Spinal cord (tissue), 9 donors: ENCODE measurements at regions not wholly inside any gene's neighbourhood (a gene's known extent, or its start where the extent isn't known, plus 50 kb on each side); places are given as distances from the start of the nearest gene placed in this dataset.
A peak's percentile ranks its signal among the peaks of the same experiment; 100 is the strongest.
"Not testable (repeated sequence)": the region's sequence is repeated elsewhere in the genome, so short reads cannot be mapped to it uniquely, and the experiment has no call there.

ENCODE experiments used
- DNase-seq, 6 donors: peaks; one replicate each; pipeline versions ENCODE4 v3.0.0 to v3.0.0-alpha.2; 2013 to 2015; ENCODE audit warnings: low spot score in 6 of 6, low read depth in 4 of 6
- H3K27ac ChIP-seq: one replicate; pipeline ENCODE4 v1.5.1; 2013; ENCODE audit warnings: low read depth, low read length, control low read depth
- H3K27me3 ChIP-seq: one replicate; pipeline ENCODE4 v1.6.1; 2013; ENCODE audit warnings: low read length; ENCODE audit not compliant: control insufficient read depth, insufficient read depth
- H3K36me3 ChIP-seq: one replicate; pipeline ENCODE4 v1.6.1; 2013; ENCODE audit warnings: low read length; ENCODE audit not compliant: control insufficient read depth, insufficient read depth
- H3K4me1 ChIP-seq: one replicate; pipeline ENCODE4 v1.6.1; 2013; ENCODE audit warnings: low read length; ENCODE audit not compliant: control insufficient read depth, insufficient read depth
- H3K4me3 ChIP-seq: one replicate; pipeline ENCODE4 v1.5.1; 2013; ENCODE audit warnings: low read depth, low read length, control low read depth
- H3K9me3 ChIP-seq: one replicate; pipeline ENCODE4 v1.6.1; 2013; ENCODE audit warnings: low read length; ENCODE audit not compliant: control insufficient read depth, insufficient read depth
- WGBS: methylation state at CpG from one replicate; pipeline ENCODE4 v1.1.5; 2013; ENCODE audit warnings: missing lambda C conversion rate; ENCODE audit not compliant: insufficient coverage; 5-methylcytosine and 5-hydroxymethylcytosine counted together
- donor health status: healthy.

DNA sequence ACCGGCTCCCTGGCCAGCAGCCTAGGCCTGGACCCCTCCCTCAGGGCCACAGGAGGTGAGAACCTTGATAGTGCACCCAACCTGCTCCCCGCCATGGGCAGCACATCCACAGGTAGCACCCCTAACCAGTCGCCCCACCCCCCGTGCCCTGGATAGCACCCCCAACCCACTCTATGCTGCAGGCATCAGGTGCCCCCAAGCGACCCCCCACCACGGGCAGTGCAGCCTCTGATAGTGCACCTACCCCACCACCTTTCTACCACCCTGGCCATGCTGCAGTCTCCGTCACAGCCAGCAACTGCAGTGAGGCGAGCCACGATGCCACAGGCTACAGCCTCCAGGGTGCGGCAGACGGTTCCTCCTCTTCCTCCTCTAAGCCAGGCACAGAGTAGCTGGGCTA, 55.6 kb downstream of the SOWAHC start:
- H3K27me3 ChIP-seq = no peaks in the 10 kb centered on the region
- 94% methylated on average over 10 of the region's 11 CpGs for WGBS
- H3K36me3 ChIP-seq = no peaks in the 10 kb centered on the region
- H3K9me3 ChIP-seq = no peaks in the 10 kb centered on the region
- DNase-seq = no peak
- no peaks in the 10 kb centered on the region for H3K4me1 ChIP-seq
- no peak overlapping the region for H3K27ac ChIP-seq
- no peak overlapping the region for H3K4me3 ChIP-seq

DNA sequence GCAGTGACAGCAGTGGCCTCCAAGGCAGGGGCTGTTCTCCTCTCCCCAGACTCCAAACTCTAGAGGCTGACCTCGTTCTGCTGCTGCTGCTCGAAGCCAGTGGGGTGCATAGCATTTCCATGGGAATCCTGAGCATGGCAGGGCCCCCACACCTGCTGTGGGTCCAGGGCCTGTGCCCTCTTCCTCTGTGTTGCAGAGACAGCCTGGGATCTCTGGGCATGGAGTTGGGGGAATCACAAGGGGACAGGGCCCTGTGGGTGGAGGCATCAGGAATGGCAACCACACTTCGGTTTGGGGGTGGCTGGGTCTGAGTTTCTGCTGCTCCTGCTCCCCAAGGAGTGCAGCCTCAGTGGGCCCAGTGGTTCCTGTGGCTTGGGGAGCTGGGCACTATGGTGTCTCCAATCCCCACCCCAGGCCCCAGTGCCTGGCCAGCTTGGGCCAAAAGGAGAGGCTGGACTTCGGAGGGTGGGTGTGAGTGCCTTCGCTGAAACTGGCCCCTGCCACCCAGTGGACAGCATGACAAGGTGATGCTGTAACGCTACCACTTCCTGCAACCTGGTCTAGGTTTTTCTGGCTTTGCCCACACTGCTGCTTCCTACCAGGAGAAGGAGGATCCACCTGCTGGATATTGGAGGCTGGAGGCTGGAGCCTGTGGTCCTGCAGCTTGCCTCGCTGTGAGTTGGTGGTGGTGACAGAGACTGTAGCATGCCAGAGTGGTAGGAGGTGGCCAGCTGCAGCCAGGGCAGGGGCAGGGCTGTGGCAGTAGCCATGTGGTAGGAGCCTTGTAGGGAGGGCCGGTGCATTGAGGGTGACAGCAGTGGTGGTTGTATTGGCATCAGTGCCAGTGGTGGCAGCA, 56.6 kb downstream of the SOWAHC start:
- WGBS = 94% methylated on average over 8 of the region's 8 CpGs
- H3K27ac ChIP-seq = no peak overlapping the region

DNA sequence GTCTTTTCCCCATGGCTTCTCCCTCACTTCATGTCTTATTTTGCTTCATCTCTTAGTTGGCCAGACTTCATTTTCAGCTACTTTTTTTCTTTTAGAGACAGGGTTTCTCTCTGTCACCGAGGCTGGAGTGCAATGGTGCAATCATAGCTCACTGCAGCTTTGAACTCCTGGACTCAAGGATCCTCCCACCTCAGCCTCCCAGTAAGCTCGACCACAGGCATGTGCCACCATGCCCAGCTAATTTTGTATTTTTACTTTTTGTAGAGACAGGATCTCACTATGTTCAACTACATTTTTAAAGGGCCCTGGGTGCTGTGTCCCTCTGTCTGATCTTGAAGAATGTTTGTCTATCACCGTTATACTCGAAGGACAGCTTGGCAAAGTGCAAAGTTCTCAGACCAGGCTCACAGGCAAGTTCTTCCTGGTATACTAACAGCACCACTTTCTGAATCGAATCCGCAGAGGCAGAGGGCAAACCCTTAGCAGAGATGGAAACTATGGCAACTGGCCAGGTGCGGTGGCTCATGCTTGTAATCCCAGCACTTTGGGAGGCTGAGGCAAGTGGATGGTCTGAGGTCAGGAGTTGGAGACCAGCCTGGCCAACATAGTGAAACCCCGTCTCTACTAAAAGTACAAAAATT, 60.9 kb downstream of the SOWAHC start:
- H3K4me3 ChIP-seq = no peak overlapping the region
- no peak overlapping the region for H3K27ac ChIP-seq
- H3K4me1 ChIP-seq = peaks cover 36% of the 10 kb centered on the region
- no peak for DNase-seq
- no peaks in the 10 kb centered on the region for H3K36me3 ChIP-seq
- H3K9me3 ChIP-seq = no peaks in the 10 kb centered on the region
- H3K27me3 ChIP-seq = no peaks in the 10 kb centered on the region
- WGBS = 94% methylated on average over 5 of the region's 8 CpGs

More for the DNA sequence above, 56.6 kb downstream of the SOWAHC start:
- Histone ChIP-seq H3K27me3 (no peaks in the 10 kb centered on the region), H3K36me3 (no peaks in the 10 kb centered on the region), H3K4me1 (peaks cover 3% of the 10 kb centered on the region), H3K4me3 (no peak overlapping the region), H3K9me3 (no peaks in the 10 kb centered on the region)
- no peak for DNase-seq

DNA sequence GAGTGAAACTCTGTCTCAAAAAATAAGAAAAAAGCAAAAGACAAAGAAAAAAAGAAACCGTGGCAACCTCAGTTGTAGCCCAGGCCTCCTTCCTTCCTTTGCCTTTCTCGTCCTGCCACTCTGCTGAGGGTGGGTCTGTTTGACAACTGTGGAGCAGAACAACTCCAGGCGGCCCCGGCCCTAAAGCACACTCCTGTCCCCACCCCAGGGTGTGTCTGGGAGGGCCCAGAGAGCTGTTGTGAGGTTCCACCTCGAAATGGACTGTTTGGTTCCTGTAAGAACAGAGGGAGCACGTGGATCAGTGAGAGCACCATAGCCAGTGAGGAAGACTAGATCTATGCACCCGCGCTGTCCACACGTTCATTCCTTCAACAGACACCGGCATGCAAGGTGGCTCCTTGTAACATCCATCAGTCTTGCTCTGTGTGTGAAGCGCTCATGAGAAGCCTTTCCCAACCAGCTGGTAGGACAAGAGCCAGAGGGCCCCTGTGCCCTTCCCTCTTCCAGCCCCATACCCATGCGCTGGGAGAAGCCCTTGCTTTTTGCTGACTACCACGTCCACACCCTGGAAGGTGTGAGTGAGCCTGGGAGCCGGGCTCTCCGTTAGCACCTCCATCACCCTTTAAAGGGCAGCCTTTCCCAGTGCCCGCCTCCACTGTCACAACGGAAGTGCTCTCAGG, 61.6 kb downstream of the SOWAHC start:
- no peak for DNase-seq
- Histone ChIP-seq H3K36me3 (no peaks in the 10 kb centered on the region), H3K27ac (no peak overlapping the region), H3K9me3 (no peaks in the 10 kb centered on the region), H3K4me3 (no peak overlapping the region), H3K4me1 (peaks cover 36% of the 10 kb centered on the region), H3K27me3 (no peaks in the 10 kb centered on the region)
- 91% methylated on average over 13 of the region's 17 CpGs for WGBS

DNA sequence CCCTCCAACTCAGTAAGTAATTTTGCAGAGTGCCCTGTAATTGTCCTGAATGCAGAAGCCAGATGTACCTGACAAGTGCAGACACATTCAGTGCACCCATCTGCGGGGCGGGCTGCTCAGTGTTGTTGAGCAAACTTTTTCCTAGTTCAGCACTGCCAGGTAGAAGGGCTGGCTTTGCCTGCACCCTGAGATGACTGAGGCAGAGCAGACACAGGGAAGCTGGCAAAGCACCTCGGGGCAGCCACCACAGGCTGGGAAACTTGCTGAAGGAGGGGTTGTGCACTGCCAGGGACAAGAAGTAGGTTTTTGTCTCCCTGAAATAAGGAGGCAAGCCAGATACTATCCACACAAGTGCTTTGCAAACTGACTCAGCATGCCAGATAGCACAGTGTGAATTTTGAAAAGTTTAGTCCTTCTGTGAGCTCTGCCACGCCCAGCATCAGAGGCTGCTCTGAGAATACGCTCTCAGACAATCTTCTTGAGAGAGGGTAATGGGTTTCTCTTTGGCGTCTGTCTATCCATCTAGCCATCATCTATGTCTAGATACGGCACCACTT, 62.3 kb downstream of the SOWAHC start:
- H3K36me3 ChIP-seq = no peaks in the 10 kb centered on the region
- DNase-seq = peak in 1 of 6 donors; percentile 32
- no peak overlapping the region for H3K27ac ChIP-seq
- H3K4me3 ChIP-seq = no peak overlapping the region
- no peaks in the 10 kb centered on the region for H3K27me3 ChIP-seq
- peaks cover 36% of the 10 kb centered on the region for H3K4me1 ChIP-seq
- no peaks in the 10 kb centered on the region for H3K9me3 ChIP-seq
- WGBS = 72% methylated on average over 4 of the region's 7 CpGs

DNA sequence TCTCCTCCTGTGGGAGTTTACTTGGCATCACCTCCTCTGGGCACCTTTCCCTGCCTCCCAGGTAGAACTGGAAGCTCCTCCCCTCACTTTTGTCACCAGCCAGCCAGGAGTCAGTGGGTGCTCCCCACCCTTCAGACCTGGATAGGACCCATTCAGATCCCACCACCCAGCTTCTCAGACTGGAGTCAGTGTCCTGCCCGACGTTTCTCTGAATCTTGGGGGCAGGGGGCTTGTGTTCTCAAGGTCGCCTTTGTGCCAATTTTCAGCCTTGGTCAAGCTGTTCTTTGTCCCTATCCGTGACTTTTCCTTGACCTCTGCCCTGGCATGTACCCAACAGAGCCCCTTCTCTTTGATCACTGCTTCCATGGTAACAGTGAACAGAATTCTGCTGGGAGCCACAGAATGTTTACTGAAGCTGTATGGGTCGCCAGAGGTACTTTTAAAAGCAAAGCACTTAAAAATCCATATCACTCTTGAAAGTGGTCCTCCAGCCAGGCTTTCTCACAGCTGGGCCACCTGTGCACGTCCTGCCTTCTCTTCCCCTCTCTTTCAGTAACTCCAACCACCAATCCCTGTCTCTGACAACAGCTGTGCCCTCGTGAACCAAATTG, 63.1 kb downstream of the SOWAHC start:
- H3K27me3 ChIP-seq, H3K9me3 ChIP-seq, H3K4me3 ChIP-seq, H3K36me3 ChIP-seq, H3K27ac ChIP-seq: not testable (repeated sequence)
- H3K4me1 ChIP-seq = peaks cover 36% of the 10 kb centered on the region
- 26% methylated on average over 5 of the region's 7 CpGs for WGBS
- DNase-seq = peak in 2 of 6 donors; percentile 39 to 51

DNA sequence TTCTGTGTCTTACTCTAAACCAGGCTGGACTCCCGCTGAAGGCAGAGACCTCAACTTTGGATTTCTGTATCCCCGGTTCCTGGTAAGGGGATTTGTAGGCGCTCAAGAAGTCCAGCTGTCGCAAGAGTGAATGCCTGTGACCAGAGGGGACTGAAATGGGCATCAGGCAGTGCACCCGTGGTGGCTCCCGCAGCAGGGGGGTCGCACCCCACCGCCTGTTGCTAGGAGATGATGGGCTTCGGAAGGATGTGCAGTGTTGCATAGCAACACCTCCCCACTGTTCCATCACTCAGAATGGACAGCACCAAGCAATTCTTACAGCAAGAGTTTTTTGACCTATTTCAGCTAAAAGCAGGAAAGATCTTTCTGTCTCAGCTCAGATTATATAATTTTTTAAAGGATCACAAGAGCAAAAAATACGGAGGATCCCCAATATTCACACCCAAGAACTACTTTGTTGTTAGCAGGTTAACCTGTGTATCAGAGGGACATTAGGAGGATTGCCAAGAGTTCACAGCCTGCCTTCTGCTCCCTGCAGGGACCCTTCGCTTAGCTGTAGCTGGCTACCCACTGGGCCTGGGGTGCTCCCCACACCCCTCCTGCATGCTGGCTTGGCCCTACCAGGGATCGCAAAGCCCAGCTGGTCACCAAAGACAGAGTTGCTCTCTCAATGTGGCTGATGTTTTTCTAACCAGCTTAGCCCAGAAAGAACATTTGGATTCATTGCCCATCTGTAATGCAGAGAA, 63.8 kb downstream of the SOWAHC start:
- Histone ChIP-seq H3K4me1 (peaks cover 36% of the 10 kb centered on the region), H3K9me3 (no peaks in the 10 kb centered on the region), H3K36me3 (no peaks in the 10 kb centered on the region), H3K27me3 (no peaks in the 10 kb centered on the region), H3K4me3 (no peak overlapping the region), H3K27ac (no peak overlapping the region)
- 45% methylated on average over 5 of the region's 12 CpGs for WGBS
- DNase-seq = peak in 2 of 6 donors; percentile 27 to 79

DNA sequence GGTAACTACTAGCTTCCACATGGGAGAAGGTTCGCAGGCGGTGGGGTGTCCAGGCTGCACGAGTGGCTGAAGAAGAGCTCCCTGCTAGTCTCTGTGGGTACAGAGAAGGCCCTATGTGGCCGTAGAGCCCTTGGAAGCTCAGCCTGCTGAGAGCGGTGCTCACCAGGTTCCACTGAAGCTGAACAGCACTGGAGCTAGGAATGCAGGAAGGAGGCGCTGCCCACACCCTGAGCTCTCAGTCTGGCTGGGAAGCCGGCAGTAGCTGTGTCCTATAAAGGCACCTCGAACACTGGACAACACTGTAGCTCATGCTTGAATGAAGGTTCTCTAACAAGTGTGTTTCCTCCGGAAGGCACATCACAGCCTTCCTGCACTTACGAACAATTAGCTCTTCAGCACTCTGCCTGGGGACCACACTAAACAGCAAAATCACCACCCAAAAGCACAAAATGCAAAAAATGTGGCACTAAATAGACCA, 64.6 kb downstream of the SOWAHC start:
- not testable (repeated sequence) for H3K4me3 ChIP-seq, H3K36me3 ChIP-seq, H3K27ac ChIP-seq, H3K9me3 ChIP-seq, H3K27me3 ChIP-seq
- peaks cover 36% of the 10 kb centered on the region for H3K4me1 ChIP-seq
- 60% methylated on average over 6 of the region's 10 CpGs for WGBS
- peak in 1 of 6 donors; percentile 33 for DNase-seq

DNA sequence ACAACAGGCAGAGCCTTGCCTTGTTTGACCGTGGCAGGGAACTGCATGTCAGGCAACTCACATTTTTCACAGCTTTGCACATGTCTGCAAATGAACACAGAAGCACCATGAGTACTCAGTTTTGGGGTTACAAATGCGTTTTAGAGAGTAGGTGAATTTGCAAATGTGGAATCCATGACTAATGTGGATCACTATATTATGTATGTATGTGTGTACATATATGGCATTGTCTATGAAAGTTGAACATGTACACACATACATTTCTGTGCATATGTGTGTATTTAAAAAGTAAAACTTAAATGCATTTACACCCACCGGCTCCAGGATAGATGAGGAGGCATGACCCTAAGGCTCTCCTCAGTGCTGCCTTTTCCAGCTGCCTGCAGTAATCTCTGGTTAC, 65.1 kb downstream of the SOWAHC start:
- Histone ChIP-seq H3K9me3 (no peaks in the 10 kb centered on the region), H3K27ac (no peak overlapping the region), H3K36me3 (no peaks in the 10 kb centered on the region), H3K4me3 (no peak overlapping the region), H3K27me3 (no peaks in the 10 kb centered on the region), H3K4me1 (peaks cover 36% of the 10 kb centered on the region)
- DNase-seq = no peak
- 25% methylated on average over 1 of the region's 3 CpGs for WGBS
